NCI-H1048 (cell line): ENCODE measurements at regions not wholly inside any gene's neighbourhood (a gene's known extent, or its start where the extent isn't known, plus 50 kb on each side); places are given as distances from the start of the nearest gene placed in this dataset.
"Not testable (repeated sequence)": the region's sequence is repeated elsewhere in the genome, so short reads cannot be mapped to it uniquely, and the experiment has no call there.

Source experiments
- DNase-seq: peaks from one replicate; lab custom pipeline; 2025; lab: John Stamatoyannopoulos, UW

DNA sequence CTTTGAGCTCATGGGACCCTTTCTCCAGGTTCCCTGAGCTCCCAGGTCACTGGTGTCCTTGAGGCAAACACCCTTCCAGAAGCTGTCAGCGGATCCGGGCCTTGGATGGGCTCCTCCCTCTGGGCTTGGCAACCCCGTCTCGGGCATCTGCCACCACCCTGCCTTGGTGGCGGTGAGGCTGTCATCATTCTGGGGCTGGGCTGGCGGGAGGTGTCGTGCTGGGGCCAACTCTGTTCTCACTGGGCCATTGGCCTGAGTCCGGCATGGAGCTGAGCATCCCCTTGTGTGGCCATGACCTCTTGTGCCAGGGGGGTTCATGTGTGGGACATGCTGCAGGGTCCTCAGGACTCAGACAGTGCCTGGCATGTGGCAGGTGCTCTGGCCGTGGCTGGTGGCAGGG lies 197.6 kb downstream of the LAT start:
- no peak for DNase-seq

DNA sequence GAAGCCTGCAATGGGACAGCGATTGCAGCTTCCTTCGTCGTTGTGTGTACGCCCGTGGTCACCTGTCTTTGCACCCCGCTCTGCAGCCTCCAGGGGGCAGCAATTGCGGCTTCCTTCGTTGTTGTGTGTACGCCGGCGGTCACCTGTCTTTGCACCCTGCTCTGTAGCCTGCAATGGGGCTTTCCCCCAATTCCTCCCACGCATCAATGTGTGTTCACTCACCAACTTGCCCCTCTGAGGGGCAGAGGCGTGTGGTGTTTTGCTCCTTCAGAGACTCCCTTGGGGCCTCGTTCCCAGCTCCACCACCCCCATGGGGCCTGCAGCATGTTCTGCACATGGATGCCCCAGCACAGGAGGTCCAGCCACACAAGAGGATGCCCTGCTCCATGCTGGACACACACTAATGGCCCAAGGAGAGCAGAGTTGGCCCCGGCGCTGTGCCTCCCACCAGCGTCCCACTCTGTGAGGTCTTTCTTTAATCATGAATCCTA lies 197.1 kb downstream of the LAT start:
- not testable (repeated sequence) for DNase-seq

DNA sequence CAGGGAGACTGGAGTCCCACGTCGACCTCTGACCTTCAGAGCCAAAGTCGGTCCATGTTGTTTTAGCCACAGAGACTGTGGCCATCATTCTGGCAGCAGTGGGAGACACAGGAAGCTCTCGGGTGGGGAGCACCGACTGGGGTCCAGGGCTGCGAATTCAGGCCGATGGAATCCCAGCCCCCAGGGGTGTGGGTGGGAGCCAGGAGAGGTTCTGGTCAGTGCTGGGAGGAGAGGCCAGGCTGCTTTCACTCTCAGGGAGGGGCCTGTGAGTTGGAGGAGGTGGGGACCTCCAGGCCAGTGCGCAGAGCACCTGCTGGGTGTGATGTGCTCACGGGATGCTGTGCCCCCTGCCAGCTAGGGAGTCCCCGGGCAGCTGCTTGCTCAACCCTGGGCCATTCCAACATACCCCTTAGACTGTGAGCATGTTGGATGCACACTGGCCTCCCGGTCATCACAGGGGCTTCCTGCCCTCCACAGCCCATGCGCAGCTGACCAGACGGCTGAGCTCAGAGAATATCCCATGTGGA lies 196.5 kb downstream of the LAT start:
- DNase-seq, result not testable (repeated sequence)

DNA sequence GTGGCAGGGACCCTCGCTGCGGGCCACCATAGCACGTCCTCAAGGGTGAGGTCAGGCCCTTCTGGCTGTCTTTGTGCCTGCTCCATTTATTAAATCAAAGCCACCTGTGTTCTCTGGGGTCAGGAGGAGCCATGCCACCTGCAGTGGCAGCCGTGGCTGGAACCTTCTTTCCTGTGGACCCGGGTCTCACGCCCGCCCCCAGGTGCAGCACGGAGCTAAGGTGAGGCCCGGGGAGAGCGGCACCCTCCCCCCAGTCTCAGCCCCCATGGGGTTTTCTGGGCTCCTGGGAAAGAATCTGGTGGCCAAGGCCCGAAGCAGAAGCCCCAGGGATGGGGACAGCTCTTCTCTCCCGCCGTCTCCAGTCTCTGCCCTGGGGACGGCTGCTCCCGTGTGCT lies 195.4 kb downstream of the LAT start:
- not testable (repeated sequence) for DNase-seq

DNA sequence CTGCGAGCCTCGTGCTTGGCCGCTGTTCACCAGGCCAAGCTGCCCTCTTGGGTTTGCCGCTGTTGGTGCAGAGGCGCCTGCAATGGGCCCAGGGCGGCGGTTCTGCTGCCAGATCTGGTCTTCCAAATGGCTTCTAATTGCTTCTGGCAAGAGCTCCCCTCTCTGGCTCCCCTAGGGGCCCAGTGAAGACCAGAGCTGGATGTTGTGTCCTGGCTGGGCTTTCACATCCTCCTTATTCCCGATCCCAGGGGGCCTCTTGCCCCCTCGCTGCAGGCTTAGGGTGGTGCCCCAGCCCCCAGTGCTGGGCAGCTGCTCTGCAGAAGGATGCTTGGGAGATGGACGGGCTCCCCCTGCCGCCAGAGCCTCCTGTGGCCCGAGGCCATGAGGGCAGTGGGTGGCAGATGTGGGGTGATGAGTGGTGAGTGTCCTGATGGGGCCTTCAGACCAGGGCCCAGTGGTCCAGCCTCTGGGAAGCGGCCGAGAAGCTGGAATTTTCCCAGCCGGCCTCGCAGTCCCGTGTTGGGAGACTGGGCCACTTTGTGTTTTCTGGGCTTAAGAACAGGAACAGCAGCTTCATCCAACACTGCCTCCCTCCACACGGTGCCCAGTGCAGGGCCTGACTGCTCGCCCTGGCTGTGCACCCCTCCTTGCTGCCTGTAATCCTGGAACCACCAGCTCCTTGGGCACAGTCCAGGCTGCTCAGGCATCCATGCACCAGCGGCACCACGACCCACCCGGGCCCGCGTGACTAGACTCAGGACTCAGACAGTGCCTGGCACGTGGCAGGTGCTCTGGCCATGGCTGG lies 194.8 kb downstream of the LAT start:
- DNase-seq, result not testable (repeated sequence)

DNA sequence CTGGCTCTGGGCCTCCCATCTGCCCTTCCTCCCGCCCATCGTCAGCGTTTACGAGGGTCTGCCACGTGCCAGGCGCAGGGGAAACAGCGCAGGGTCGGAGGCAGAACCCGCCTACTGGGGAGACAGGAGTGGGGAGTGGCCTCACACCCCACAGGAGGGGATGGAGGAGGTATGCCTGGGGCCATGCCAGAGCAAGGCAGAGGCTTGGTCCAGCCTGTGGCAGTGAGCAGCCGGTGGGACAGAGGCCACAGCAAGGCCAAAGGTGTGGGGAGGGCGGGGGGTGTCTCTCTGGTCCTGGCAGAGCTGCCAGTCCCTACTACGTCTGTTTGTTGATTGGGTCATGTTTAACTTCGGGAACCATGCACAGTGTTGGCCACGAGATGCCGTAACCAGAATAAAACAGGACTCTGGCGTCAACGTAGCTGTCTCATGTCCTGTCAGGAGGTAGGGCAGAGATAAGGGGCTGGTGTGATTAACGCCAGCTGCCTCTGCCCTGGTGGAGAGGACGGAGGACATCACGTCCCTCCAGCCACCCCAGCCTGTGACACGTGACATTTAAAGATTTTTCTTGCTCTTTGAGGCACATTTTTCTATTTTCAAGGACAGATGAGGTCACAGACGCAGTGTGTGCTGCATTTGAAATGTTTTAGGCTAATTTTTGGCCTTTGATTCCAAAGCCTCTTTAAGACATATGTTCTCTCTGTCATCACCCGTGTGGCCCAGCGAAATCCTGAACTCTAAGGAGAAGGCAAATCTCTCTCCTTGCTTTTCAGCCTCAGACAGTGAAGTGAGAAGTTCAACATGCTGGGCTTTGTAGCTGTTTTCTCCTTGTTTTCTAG lies 193.3 kb downstream of the LAT start:
- not testable (repeated sequence) for DNase-seq

DNA sequence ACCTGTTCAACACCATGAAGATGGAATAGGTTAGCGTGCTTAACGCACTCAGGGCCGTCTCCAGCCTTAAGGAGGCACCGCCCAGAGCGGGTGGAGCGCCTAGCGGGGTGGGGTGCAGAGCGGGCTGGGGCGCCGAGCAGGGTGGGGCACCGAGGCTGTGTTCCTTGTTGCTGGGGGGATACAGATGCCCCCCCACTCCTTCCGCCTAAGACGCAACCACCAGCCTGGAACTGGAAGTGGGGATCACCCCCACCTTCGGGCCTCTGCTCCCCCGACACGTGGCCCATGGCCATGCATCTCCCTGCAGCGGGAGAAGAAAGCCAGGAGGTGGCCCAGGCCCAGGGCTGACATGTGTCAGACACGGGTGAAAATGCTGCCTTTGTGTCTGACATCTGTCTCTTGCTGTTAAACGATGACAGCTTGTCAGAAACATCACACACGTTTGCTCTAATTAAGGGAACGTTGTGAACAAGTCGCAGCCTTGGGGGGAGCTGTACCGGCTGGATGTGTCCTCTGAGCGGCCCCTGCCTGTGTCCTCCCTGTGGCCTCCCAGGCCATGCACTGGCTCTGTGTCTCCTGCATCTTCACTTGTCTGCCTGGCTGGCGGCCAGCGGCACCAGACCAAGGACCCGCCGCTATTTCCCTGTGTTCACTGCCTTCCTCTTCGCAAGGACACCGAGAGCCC lies 192.5 kb downstream of the LAT start:
- not testable (repeated sequence) for DNase-seq

DNA sequence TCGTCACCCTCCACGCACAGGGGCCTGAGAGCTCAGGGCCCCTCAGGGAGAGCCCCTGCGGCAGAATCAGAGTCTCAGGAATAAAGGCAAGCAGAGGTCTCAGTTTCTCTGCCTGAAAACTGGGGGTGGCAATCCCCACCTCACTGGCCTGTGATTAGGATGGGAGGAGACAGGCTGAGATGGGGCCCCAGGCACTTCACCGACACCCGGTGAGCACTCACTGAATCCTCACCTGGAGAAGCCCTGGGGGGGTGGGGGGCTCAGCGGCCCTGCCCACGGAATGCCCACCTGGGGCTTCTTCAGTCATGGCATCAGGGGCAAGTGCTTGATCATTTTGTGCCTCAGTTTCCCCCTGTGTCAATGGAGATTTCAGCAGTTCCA lies 192.0 kb downstream of the LAT start:
- not testable (repeated sequence) for DNase-seq

DNA sequence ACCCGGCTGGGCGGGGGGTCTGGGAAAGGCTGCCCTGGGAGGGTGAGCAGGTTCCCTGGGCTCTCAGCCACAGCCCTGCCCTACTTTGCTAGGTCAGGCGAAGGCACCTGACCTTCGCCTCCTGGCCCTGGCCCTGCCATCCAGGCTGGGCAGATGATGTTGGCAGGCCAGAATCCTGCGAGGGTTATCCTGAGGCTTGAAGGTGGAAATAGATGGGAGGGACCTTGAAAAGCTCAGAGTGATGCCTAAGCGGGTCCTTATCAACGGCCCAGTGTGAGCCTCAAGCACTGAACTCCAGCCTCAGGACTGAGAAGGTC lies 191.3 kb downstream of the LAT start:
- DNase-seq, result not testable (repeated sequence)

DNA sequence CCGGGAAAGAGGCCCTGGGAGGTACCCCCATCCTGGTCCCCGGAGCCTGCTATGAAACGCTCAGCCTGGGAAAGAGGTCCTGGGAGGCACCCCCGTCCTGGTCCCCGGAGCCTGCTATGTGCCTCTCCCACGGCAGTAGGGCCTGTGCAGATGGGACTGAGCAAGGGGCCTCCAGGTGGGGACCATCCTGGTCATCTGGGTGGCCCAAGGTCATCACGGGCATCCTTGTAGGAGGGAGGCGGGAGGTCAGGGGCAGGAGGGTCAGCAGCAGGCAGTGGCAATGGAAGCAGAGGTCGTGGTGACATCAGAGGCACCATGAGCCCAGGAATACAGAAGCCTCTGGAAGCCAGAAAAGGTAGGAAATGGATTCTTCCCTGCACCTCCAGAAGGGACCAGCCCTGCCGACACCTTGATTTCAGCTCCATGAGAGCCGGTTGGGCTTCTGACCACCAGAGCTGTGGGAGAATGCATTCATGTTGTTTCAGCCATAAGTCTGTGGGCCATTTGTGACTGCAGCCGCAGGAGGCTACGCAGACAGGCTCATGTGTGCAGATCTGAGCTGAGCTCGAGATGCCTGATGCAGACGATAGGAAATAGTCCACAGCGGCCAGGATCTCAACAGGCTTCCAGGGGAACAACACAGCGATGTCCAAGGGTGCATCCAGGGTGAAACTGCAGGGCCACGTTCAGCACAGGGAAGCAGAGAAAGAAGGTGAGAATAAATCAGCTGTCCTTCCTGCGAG lies 190.7 kb downstream of the LAT start:
- not testable (repeated sequence) for DNase-seq

DNA sequence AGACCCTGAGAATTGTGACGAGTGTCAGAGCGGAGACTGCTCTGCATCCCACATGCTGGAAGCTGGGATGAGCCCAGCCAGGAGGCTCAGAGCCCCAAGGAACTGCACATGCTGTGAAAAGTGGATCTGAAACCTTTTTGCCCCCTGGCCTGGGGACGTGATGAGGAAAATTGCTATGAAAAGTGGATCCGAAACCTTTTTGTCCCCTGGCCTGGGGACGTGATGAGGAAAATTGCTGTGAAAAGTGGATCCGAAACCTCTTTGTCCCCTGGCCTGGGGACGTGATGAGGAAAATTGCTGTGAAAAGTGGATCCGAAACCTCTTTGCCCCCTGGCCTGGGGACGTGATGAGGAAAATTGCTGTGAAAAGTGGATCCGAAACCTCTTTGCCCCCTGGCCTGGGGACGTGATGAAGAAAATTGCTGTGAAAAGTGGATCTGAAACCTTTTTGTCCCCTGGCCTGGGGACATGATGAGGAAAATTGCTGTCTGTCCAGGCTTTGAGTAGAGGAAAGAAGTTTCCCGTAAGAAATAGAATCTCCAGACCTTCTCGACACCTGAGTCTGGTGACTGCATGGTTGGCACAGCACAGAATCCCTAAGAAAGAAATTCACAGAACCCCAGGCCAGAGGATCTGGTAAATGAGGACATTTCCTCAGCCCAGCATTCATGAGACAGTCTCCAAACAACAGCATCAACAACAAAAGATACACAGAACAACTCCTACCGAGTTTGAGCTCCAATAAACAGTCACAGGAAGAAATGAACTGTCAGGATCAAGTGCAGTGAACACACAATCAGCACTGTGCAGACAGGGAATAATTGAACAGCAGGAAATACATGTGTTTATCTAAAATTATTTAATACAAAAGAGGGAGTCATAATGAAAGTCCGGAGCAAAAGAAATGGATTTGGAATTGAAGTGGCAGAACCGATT lies 188.8 kb downstream of the LAT start:
- not testable (repeated sequence) for DNase-seq

DNA sequence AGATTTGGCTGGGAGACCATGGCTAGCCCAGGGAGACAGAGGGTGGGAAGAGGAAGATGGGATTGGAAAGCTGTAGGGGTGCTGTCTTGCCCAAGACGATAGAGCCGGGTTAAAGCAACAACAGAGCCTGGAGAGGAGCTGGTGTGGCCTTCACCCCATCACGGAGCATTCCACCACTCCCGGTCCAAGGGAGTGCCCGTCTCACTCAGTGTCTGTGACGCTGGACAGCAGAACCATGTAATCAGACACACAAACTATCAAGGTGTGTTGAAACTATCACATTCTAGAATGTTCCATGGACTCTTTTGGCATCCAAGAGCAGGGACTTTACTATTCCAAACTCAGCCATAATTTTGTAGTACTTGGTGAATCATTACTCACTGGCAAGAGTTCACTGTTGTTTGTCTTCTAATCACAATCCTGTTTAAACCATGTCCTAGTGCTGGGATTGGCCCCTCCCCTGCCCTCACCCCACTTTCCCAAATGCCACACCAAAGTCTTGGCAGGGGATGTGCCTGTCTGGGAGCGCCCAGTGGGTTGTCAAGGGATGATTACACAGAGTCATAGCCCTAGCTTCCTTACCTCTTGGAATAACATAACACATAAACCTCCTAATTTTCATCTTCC lies 187.4 kb downstream of the LAT start:
- DNase-seq, result not testable (repeated sequence)

DNA sequence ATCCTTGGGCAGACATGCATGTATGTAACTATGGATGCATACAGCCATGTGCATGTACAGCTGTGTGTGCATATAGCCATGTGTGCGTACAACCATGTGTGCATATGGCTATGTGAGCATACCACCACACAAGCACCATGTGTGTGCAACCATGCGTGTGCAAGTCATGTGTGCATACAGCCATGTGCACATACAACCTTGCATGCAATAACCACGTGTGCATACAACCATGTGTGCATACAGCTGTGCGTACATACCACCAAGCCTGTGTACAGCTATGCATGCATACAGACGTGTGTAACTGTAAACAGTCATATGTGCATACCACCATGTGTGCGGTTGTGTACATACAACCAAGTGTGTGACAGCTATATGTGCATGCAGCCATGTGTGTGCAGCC lies 186.4 kb downstream of the LAT start:
- DNase-seq, result not testable (repeated sequence)

DNA sequence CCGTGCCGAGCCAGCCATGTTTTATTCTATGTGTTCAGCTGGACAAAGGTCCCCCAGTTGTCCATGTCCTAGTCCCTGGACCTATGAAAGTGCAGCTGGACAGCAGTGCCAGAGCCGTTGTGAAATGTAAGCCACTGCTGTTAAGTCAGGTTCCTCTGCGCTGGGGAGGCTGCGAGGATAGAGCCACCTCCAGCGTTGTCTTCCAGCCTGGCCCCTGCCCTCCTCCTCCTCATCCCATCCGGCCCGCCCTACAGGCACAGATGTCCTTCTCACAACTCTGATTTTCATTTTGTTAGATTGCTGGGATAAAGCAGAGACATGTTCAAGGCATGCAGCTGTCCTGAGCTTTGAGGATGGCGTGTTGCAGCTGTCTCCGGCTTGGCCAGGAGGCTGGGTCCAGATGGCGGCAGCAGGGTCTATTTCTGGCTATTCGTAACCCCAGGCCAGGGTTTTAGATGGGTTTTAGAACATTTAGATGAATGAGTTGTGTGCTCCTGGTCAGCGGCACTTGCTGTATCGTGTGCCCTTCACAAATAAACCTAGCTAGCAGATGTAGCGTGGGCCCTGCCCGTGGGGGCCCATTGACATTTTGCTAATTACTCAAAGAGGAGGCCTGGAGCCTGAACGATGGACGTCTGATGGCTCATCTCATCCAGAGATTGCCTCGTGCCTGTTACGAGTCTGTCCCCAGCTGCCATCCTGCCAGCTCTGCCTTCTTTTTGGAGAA lies 185.7 kb downstream of the LAT start:
- DNase-seq, result not testable (repeated sequence)

DNA sequence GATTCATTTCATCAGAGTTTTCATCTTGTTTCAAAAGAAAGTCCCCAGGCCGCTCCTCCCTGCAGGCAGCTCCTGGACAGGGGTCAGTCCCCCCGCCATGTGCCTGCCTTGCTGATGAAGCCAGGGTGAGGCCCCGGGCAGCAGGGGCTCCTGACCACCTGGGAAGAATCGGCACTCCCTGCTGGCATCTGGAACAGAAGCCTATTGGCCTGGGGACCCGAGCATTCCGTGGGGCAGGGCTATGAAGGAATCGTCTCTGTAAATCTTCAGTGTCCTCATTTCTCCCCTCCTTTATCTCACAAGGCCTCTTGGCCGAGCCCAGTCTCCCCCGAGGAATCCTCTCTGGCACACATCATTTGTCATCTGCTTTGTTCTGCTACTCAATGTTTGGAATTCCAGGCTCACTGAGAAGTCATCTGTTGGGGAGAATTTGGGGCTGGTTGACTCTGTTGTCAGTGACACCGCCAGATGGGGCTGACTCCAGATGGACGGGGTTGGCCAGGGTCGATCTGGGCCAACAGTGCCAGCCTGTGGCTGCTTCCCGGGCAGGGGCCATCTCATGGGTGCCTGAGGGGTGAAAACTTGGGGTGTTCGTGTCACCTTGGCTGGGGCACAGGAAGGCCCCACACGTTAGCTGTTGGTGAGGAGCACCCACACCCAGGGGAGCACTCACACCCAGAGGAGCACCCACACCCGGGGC lies 184.6 kb downstream of the LAT start:
- DNase-seq, result not testable (repeated sequence)

DNA sequence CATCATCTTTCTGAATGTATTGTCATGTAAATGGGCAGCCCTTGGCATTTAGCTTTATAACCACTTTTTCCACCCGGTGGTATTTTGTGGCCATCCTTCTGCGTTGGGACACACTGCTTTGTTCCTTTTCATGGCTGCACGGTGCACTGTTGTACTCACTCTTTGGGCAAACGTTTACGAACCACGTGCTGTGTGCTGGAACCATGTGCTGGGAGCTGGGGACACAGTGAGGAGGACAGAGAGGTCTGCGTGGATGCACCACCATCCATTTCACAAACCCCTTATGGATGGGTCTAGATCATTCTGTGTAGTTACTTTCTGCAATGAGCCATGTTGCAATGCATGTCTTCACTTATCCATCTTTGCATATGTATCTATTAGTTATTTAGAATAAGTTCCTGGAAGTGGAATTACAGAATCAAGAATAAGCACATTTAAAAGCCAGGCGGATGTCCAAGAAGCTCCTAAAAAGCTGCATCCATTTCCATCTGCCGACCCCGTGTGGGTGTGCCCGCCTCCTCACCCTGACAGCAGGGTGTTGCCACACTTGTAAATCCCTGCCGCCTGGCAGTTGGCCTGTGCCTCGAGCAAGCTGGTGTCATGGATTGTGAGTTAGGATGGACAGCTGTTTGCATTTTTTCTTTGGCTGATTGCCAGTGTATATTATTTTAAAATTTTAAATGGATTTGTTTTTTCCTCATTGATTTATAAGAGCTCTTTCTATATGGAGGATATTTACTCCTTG lies 183.8 kb downstream of the LAT start:
- DNase-seq, result not testable (repeated sequence)

DNA sequence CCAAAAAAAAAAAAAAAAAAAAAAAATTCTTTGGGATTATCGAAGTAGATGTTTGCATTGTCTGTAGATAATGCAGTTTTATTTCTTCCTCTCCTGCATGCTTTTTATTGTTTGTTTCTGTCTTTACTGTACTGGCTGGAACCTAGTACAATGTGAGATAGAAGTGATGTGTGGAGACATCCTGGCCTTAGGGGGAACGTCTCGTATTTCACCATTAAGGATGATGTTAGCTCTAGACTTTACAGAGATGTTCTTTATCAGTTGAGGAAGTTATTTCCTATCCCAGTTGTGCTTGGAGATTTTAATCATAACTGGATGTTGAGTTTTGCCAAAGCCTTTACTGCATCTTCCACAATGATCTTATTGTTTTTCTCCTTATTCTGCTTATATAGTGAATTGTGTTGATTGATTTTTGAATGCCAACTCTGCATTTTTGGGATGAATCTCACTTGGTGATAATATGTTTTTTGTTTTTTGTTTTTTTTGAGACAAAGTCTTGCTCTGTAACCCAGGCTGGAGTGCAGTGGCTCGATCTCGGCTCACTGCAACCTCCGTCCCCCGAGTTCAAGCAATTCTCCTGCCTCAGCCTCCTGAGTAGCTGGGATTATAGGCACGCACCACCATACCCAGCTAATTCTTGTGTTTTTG lies 179.7 kb downstream of the LAT start:
- DNase-seq, result not testable (repeated sequence)
